Brain microvascular endothelial cell (primary cell): ENCODE measurements at regions not wholly inside any gene's neighbourhood (a gene's known extent, or its start where the extent isn't known, plus 50 kb on each side); places are given as distances from the start of the nearest gene placed in this dataset.

ENCODE experiments used
- DNase-seq: peaks from one replicate; pipeline ENCODE4 v3.0.0-alpha.2; 2020
- H3K27ac ChIP-seq: fragments of 250-450 bp; sonication (Bioruptor Pico); 2 replicates; pipeline ENCODE4 v1.5.1; 2020; ENCODE audit warnings: mild to moderate bottlenecking, moderate library complexity
- H3K27me3 ChIP-seq: fragments of 250-450 bp; sonication (Bioruptor Pico); replicated peaks from 2 replicates; pipeline ENCODE4 v1.5.1; 2020; ENCODE audit warnings: mild to moderate bottlenecking
- H3K36me3 ChIP-seq: fragments of 250-450 bp; sonication (Bioruptor Pico); replicated peaks from 2 replicates; pipeline ENCODE4 v1.5.1; 2020; ENCODE audit warnings: mild to moderate bottlenecking
- H3K4me3 ChIP-seq: 2 replicates; pipeline ENCODE4 v1.5.1; 2011; ENCODE audit warnings: low read depth, mild to moderate bottlenecking, control low read depth, low read length, moderate library complexity
- CTCF ChIP-seq: IDR thresholded peaks from 2 replicates; pipeline ENCODE4 v1.5.1; 2011; ENCODE audit warnings: low read depth, mild to moderate bottlenecking, moderate library complexity, low read length, control low read depth, inconsistent platforms; ENCODE audit errors: missing control alignments
- in situ Hi-C: cut with HindIII; loops from 2 replicates; pipeline ENCODE4 v1.10.0; 2017; ENCODE audit warnings: low sequenced_read_pairs, low pct_ligation_motif_present

GRCh38 chr3:10577486-10577885 is 72.1 kb upstream of the ATP2B2 start:
- no peaks in the 10 kb centered on the region for H3K36me3 ChIP-seq
- DNase-seq = no peak
- no peak overlapping the region for H3K4me3 ChIP-seq
- in situ Hi-C loops = no loop called here
- H3K27me3 ChIP-seq = peaks cover 5% of the 10 kb centered on the region
- no peak for TF ChIP-seq CTCF
- no peak overlapping the region for H3K27ac ChIP-seq

GRCh38 chr3:10580426-10580825 is 75.0 kb upstream of the ATP2B2 start:
- Histone ChIP-seq H3K27ac (no peak overlapping the region), H3K36me3 (no peaks in the 10 kb centered on the region), H3K4me3 (no peak overlapping the region), H3K27me3 (peaks cover 5% of the 10 kb centered on the region)
- in situ Hi-C loops = no loop called here
- no peak for DNase-seq
- no peak for TF ChIP-seq CTCF

GRCh38 chr3:10581251-10581650 is 75.9 kb upstream of the ATP2B2 start:
- no peak for TF ChIP-seq CTCF
- Histone ChIP-seq H3K27ac (no peak overlapping the region), H3K4me3 (no peak overlapping the region), H3K27me3 (peaks cover 5% of the 10 kb centered on the region), H3K36me3 (no peaks in the 10 kb centered on the region)
- DNase-seq = no peak
- in situ Hi-C loops = no loop called here

GRCh38 chr3:10581716-10582115 is 76.3 kb upstream of the ATP2B2 start:
- in situ Hi-C loops = no loop called here

GRCh38 chr3:10582733-10583132 is 77.3 kb upstream of the ATP2B2 start:
- Histone ChIP-seq H3K27ac (no peak overlapping the region), H3K27me3 (peaks cover 5% of the 10 kb centered on the region), H3K4me3 (no peak overlapping the region), H3K36me3 (no peaks in the 10 kb centered on the region)
- in situ Hi-C loops = no loop called here
- TF ChIP-seq CTCF = no peak
- DNase-seq = no peak

More at GRCh38 chr3:10581716-10582115, 76.3 kb upstream of the ATP2B2 start:
- Histone ChIP-seq H3K27me3 (peaks cover 5% of the 10 kb centered on the region), H3K4me3 (no peak overlapping the region), H3K27ac (no peak overlapping the region), H3K36me3 (no peaks in the 10 kb centered on the region)
- TF ChIP-seq CTCF = no peak
- DNase-seq = no peak
